ENCODE measurements at regions not wholly inside any gene's neighbourhood (a gene's known extent, or its start where the extent isn't known, plus 50 kb on each side); places are given as distances from the start of the nearest gene placed in this dataset.

GRCh38 chr3:72576563-72576962, 271.7 kb downstream of the SHQ1 start:
- Histone ChIP-seq H3K27me3 (replicated peaks; ENCODE audit: insufficient read depth, low read depth, low read length, poor library complexity) (no peaks in the 10 kb centered on the region), H3K4me3 (ENCODE audit: low read depth, low read length, poor library complexity, severe bottlenecking) (no peak overlapping the region), H3K9me3 (ENCODE audit: low read depth, low read length, poor library complexity, severe bottlenecking) (no peaks in the 10 kb centered on the region), H3K4me1 (ENCODE audit: insufficient read depth, low read length, poor library complexity, severe bottlenecking) (no peaks in the 10 kb centered on the region), H3K36me3 (ENCODE audit: insufficient read depth, low read length, poor library complexity, severe bottlenecking) (no peaks in the 10 kb centered on the region), H3K27ac (ENCODE audit: low read depth, low read length, poor library complexity, severe bottlenecking) (no peak overlapping the region)
- CTCF ChIA-PET, result no interaction called here
- no TSS peak for BruUV-seq (replicated peaks)
- no peak for DNase-seq (ENCODE audit: low spot score)
- TF ChIP-seq EZH2 (IDR thresholded peaks at IDR 0.05; ENCODE audit: borderline replicate concordance, low read depth, low read length, poor library complexity, severe bottlenecking) (no peak), CTCF (conservative IDR thresholded peaks at IDR 0.05; ENCODE audit: low read depth, low read length) (no peak)
- POLR2A ChIA-PET (ENCODE audit: low non-redundant PET), result no interaction called here
- intact Hi-C loops (cut with micrococcal nuclease; ENCODE audit: unreplicated experiment), result no loop called here

GRCh38 chr3:72574144-72574543, 274.1 kb downstream of the SHQ1 start:
- H3K9me3 ChIP-seq (ENCODE audit: low read depth, low read length, poor library complexity, severe bottlenecking), result no peaks in the 10 kb centered on the region
- DNase-seq (ENCODE audit: low spot score), result no peak
- BruUV-seq (replicated peaks), result no TSS peak
- H3K36me3 ChIP-seq (ENCODE audit: insufficient read depth, low read length, poor library complexity, severe bottlenecking), result no peaks in the 10 kb centered on the region
- no peaks in the 10 kb centered on the region for H3K4me1 ChIP-seq (ENCODE audit: insufficient read depth, low read length, poor library complexity, severe bottlenecking)
- ChIA-PET CTCF (no interaction called here), POLR2A (ENCODE audit: low non-redundant PET) (no interaction called here)
- H3K27ac ChIP-seq (ENCODE audit: low read depth, low read length, poor library complexity, severe bottlenecking), result no peak overlapping the region
- TF ChIP-seq CTCF (conservative IDR thresholded peaks at IDR 0.05; ENCODE audit: low read depth, low read length) (no peak), EZH2 (IDR thresholded peaks at IDR 0.05; ENCODE audit: borderline replicate concordance, low read depth, low read length, poor library complexity, severe bottlenecking) (no peak)
- H3K4me3 ChIP-seq (ENCODE audit: low read depth, low read length, poor library complexity, severe bottlenecking), result no peak overlapping the region
- intact Hi-C loops (cut with micrococcal nuclease; ENCODE audit: unreplicated experiment), result no loop called here
- H3K27me3 ChIP-seq (replicated peaks; ENCODE audit: insufficient read depth, low read depth, low read length, poor library complexity), result no peaks in the 10 kb centered on the region

GRCh38 chr3:72573051-72573450, 275.2 kb downstream of the SHQ1 start:
- BruUV-seq (replicated peaks), result no TSS peak
- ChIA-PET POLR2A (ENCODE audit: low non-redundant PET) (no interaction called here), CTCF (no interaction called here)
- H3K36me3 ChIP-seq (ENCODE audit: insufficient read depth, low read length, poor library complexity, severe bottlenecking), result no peaks in the 10 kb centered on the region
- no peak overlapping the region for H3K27ac ChIP-seq (ENCODE audit: low read depth, low read length, poor library complexity, severe bottlenecking)
- DNase-seq (ENCODE audit: low spot score), result no peak
- H3K9me3 ChIP-seq (ENCODE audit: low read depth, low read length, poor library complexity, severe bottlenecking), result no peaks in the 10 kb centered on the region
- TF ChIP-seq CTCF (conservative IDR thresholded peaks at IDR 0.05; ENCODE audit: low read depth, low read length) (no peak), EZH2 (IDR thresholded peaks at IDR 0.05; ENCODE audit: borderline replicate concordance, low read depth, low read length, poor library complexity, severe bottlenecking) (no peak)
- H3K27me3 ChIP-seq (replicated peaks; ENCODE audit: insufficient read depth, low read depth, low read length, poor library complexity), result no peaks in the 10 kb centered on the region
- intact Hi-C loops (cut with micrococcal nuclease; ENCODE audit: unreplicated experiment), result no loop called here
- no peak overlapping the region for H3K4me3 ChIP-seq (ENCODE audit: low read depth, low read length, poor library complexity, severe bottlenecking)
- H3K4me1 ChIP-seq (ENCODE audit: insufficient read depth, low read length, poor library complexity, severe bottlenecking), result no peaks in the 10 kb centered on the region
